HEK293 (cell line): ENCODE measurements at regions not wholly inside any gene's neighbourhood (a gene's known extent, or its start where the extent isn't known, plus 50 kb on each side); places are given as distances from the start of the nearest gene placed in this dataset.

Source experiments
- BCL11A ChIP-seq: fragments of 450-650 bp; formaldehyde crosslinking; IDR thresholded peaks from 2 replicates; pipeline ENCODE4 v1.5.1; 2016; ENCODE audit warnings: low read depth, missing biosample characterization, missing genetic modification characterization
- PRDM1 ChIP-seq: fragments of 450-650 bp; formaldehyde crosslinking; IDR thresholded peaks from 2 replicates; pipeline ENCODE4; 2016; ENCODE audit warnings: missing biosample characterization, missing genetic modification characterization
- SP2 ChIP-seq: fragments of 450-650 bp; formaldehyde crosslinking; IDR thresholded peaks from 2 replicates; pipeline ENCODE4 v1.5.1; 2016; ENCODE audit warnings: missing biosample characterization, missing genetic modification characterization
- TRIM28 ChIP-seq: IDR thresholded peaks from 2 replicates; pipeline ENCODE4 v1.6.1; 2011; ENCODE audit warnings: low read length, control low read depth, borderline replicate concordance
- WT1 ChIP-seq: fragments of 450-650 bp; formaldehyde crosslinking; IDR thresholded peaks from 2 replicates; pipeline ENCODE4 v1.5.1; 2016; ENCODE audit warnings: missing biosample characterization, missing genetic modification characterization
- ZBTB8A ChIP-seq: fragments of 450-650 bp; formaldehyde crosslinking; IDR thresholded peaks from 2 replicates; pipeline ENCODE4 v1.5.1; 2016; ENCODE audit warnings: missing biosample characterization, missing genetic modification characterization
- ZNF146 ChIP-seq: fragments of 450-650 bp; formaldehyde crosslinking; IDR thresholded peaks from 2 replicates; pipeline ENCODE4 v1.5.1; 2016; ENCODE audit warnings: missing biosample characterization, missing genetic modification characterization
- ZNF223 ChIP-seq: fragments of 450-650 bp; formaldehyde crosslinking; IDR thresholded peaks from 2 replicates; pipeline ENCODE4 v1.5.1; 2016; ENCODE audit warnings: missing biosample characterization, missing genetic modification characterization
- ZNF24 ChIP-seq: fragments of 450-650 bp; formaldehyde crosslinking; IDR thresholded peaks from 2 replicates; pipeline ENCODE4 v1.5.1; 2016; ENCODE audit warnings: missing biosample characterization, missing genetic modification characterization
- ZNF549 ChIP-seq: fragments of 450-650 bp; IDR thresholded peaks from 2 replicates; pipeline ENCODE4 v1.5.1; 2018; ENCODE audit warnings: missing biosample characterization, missing genetic modification characterization, mild to moderate bottlenecking, inconsistent platforms, moderate library complexity
- ZNF629 ChIP-seq: fragments of 450-650 bp; formaldehyde crosslinking; IDR thresholded peaks from 2 replicates; pipeline ENCODE4 v1.5.1; 2017; ENCODE audit warnings: missing biosample characterization, missing genetic modification characterization
- TF ChIP-seq, protein P1 (sequence below): fragments of 450-650 bp; formaldehyde crosslinking; IDR thresholded peaks from 2 replicates; pipeline ENCODE4 v1.5.1; 2016; ENCODE audit warnings: missing biosample characterization, missing genetic modification characterization
- TF ChIP-seq, protein P2 (sequence below): fragments of 450-650 bp; formaldehyde crosslinking; IDR thresholded peaks from 2 replicates; pipeline ENCODE4 v1.5.1; 2017; ENCODE audit warnings: missing biosample characterization, missing genetic modification characterization

DNA sequence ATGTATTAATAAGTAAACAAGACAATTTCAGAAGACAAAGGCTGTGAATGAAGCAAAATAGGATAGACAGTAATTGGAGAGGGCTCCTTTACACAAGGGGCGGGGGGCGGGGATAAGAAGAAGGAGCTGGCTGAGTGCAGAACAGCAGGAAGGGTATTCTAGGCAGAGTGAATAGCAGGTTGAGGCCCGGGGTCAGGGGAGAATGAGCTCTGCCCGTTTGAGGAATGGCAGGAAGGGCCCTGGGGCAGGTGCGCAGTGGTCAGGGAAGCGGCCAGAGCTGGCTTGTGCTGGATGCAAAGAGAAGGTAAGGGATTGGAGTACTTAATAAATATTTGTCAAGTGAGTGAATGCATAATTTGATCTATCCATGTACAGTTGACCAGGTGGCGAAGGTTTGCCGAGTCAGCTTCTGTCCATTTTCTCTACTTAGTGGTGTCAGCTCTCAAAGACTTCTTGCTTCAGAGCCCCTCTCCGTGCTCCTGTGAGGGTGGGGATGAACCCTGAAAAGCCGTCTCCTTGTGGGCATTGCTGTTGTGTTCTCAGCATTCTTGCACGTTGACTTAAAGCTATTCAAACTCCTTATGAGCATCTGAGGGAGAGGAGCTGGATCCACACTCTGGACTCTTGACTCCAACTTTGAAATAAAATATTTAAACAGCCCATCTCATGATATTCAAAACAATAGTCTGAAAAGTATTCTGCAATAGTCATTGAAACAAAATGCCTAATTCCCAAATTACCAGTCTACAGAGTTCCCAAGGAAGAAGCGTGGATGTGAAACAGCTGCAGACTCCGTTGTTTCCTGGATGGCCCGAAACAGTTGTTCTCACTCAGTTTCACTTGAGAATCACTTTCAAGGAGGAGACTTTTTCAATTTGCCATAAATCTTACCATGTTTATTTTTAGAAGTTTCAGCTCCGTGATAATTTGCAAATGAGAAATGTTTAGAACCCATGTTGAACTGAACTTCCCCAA, 105.1 kb downstream of the EDN3 start:
- TF ChIP-seq ZNF223, result no peak
- TF ChIP-seq, protein P1, sequence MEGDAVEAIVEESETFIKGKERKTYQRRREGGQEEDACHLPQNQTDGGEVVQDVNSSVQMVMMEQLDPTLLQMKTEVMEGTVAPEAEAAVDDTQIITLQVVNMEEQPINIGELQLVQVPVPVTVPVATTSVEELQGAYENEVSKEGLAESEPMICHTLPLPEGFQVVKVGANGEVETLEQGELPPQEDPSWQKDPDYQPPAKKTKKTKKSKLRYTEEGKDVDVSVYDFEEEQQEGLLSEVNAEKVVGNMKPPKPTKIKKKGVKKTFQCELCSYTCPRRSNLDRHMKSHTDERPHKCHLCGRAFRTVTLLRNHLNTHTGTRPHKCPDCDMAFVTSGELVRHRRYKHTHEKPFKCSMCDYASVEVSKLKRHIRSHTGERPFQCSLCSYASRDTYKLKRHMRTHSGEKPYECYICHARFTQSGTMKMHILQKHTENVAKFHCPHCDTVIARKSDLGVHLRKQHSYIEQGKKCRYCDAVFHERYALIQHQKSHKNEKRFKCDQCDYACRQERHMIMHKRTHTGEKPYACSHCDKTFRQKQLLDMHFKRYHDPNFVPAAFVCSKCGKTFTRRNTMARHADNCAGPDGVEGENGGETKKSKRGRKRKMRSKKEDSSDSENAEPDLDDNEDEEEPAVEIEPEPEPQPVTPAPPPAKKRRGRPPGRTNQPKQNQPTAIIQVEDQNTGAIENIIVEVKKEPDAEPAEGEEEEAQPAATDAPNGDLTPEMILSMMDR, result no peak
- no peak for TF ChIP-seq BCL11A (tag by site-specific recombination)
- TF ChIP-seq ZBTB8A (tag by site-specific recombination), result no peak
- no peak for TF ChIP-seq SP2
- TF ChIP-seq PRDM1, result no peak
- TF ChIP-seq ZNF629, result no peak
- no peak for TF ChIP-seq WT1 (tag by site-specific recombination)
- TF ChIP-seq TRIM28, result no peak
- no peak for TF ChIP-seq ZNF146 (tag by site-specific recombination)
- TF ChIP-seq, protein P2, sequence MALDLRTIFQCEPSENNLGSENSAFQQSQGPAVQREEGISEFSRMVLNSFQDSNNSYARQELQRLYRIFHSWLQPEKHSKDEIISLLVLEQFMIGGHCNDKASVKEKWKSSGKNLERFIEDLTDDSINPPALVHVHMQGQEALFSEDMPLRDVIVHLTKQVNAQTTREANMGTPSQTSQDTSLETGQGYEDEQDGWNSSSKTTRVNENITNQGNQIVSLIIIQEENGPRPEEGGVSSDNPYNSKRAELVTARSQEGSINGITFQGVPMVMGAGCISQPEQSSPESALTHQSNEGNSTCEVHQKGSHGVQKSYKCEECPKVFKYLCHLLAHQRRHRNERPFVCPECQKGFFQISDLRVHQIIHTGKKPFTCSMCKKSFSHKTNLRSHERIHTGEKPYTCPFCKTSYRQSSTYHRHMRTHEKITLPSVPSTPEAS (tag by site-specific recombination), result no peak
- TF ChIP-seq ZNF549 (tag by site-specific recombination), result no peak
- no peak for TF ChIP-seq ZNF24 (tag by site-specific recombination)
